Smooth muscle cell (in vitro differentiated cells): ENCODE measurements at regions not wholly inside any gene's neighbourhood (a gene's known extent, or its start where the extent isn't known, plus 50 kb on each side); places are given as distances from the start of the nearest gene placed in this dataset.

ENCODE experiments used
- DNase-seq: peaks from one replicate; lab custom pipeline; 2025; ENCODE audit not compliant: unreplicated experiment; lab: John Stamatoyannopoulos, UW
- H2AFZ ChIP-seq: fragments of 200-600 bp; sonication (generic); 2 replicates; pipeline ENCODE4 v1.6.0; 2016; ENCODE audit warnings: antibody characterized with exemption, low read depth, mild to moderate bottlenecking
- H3F3A ChIP-seq: fragments of 200-600 bp; sonication (generic); 2 replicates; pipeline ENCODE4 v1.6.0; 2017; ENCODE audit warnings: antibody characterized with exemption, low read depth
- H3K27ac ChIP-seq: fragments of 200-600 bp; sonication (generic); 2 replicates; pipeline ENCODE4 v1.5.1; 2016; ENCODE audit warnings: low read depth, mild to moderate bottlenecking
- H3K27me3 ChIP-seq: fragments of 200-600 bp; sonication (generic); 2 replicates; pipeline ENCODE4 v1.6.1; 2016; ENCODE audit warnings: low read depth, mild to moderate bottlenecking
- H3K36me3 ChIP-seq: fragments of 200-600 bp; sonication (generic); 2 replicates; pipeline ENCODE4 v1.5.1; 2016; ENCODE audit warnings: low read depth
- H3K4me1 ChIP-seq: fragments of 200-600 bp; sonication (generic); 2 replicates; pipeline ENCODE4 v1.5.1; 2016; ENCODE audit warnings: low read depth
- H3K4me2 ChIP-seq: fragments of 200-600 bp; sonication (generic); 2 replicates; pipeline ENCODE4 v1.6.0; 2016; ENCODE audit warnings: mild to moderate bottlenecking
- H3K4me3 ChIP-seq: fragments of 200-600 bp; sonication (generic); 2 replicates; pipeline ENCODE4 v1.5.1; 2016; ENCODE audit warnings: mild to moderate bottlenecking
- H3K79me2 ChIP-seq: fragments of 200-600 bp; sonication (generic); 2 replicates; pipeline ENCODE4 v1.6.0; 2016; ENCODE audit warnings: low read depth, mild to moderate bottlenecking
- H3K9ac ChIP-seq: fragments of 200-600 bp; sonication (generic); 2 replicates; pipeline ENCODE4 v1.6.0; 2016; ENCODE audit warnings: low read depth
- H3K9me3 ChIP-seq: fragments of 200-600 bp; sonication (generic); replicated peaks from 2 replicates; pipeline ENCODE4 v1.5.1; 2016; ENCODE audit warnings: low read depth
- H4K20me1 ChIP-seq: fragments of 200-600 bp; sonication (generic); 2 replicates; pipeline ENCODE4 v1.6.0; 2016; ENCODE audit warnings: low read depth
- CTCF ChIP-seq: fragments of 200-600 bp; sonication (generic); IDR thresholded peaks from 2 replicates; pipeline ENCODE4 v1.5.1; 2017; ENCODE audit warnings: borderline replicate concordance, mild to moderate bottlenecking, antibody characterized with exemption; ENCODE audit not compliant: insufficient read depth, poor library complexity, severe bottlenecking
- WGBS: methylation state at CpG from one replicate; pipeline ENCODE4 v1.1.7; 2016; ENCODE audit warnings: low lambda C conversion rate; 5-methylcytosine and 5-hydroxymethylcytosine counted together

- H3K27me3 ChIP-seq, result no peaks in the 10 kb centered on the region
- H3F3A ChIP-seq, result no peaks in the 10 kb centered on the region
- no peak for TF ChIP-seq CTCF
- no peak overlapping the region for H2AFZ ChIP-seq
- no peak overlapping the region for H3K27ac ChIP-seq
- 56% methylated on average over 2 of the region's 2 CpGs for WGBS
- H3K4me3 ChIP-seq, result no peak overlapping the region
- no peaks in the 10 kb centered on the region for H3K9me3 ChIP-seq
- no peak overlapping the region for H3K4me2 ChIP-seq
- H3K79me2 ChIP-seq, result no peaks in the 10 kb centered on the region
- H3K36me3 ChIP-seq, result no peaks in the 10 kb centered on the region
- H3K4me1 ChIP-seq, result peaks cover 18% of the 10 kb centered on the region
- no peak for DNase-seq
- H4K20me1 ChIP-seq, result no peaks in the 10 kb centered on the region
- H3K9ac ChIP-seq, result no peak overlapping the region
Measured at GRCh38 chrX:20664131-20664530, 397.4 kb upstream of the RPS6KA3 start.

DNA sequence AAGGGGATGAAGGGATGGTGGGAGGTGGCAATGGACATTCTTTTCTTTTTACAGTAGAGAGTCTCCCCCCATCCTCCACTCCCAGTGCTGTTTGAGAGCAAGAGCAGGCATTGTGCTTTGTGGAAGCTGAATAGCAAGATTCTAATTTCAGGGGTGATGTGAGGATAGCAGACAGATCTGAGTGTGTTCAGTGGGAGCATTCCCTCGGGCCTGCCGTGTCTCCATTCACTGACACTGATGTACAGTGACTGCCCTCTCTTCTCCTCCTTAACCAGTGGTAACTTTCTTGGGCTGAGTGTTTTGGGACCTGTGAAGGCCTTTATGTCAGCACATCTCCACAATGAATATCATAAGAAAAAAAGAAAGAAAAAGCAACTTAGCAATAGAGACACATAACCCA is 396.6 kb upstream of the RPS6KA3 start:
- no peak overlapping the region for H2AFZ ChIP-seq
- no peak overlapping the region for H3K4me2 ChIP-seq
- TF ChIP-seq CTCF, result no peak
- H3K27me3 ChIP-seq, result no peaks in the 10 kb centered on the region
- no peaks in the 10 kb centered on the region for H3K9me3 ChIP-seq
- H3K36me3 ChIP-seq, result no peaks in the 10 kb centered on the region
- H3F3A ChIP-seq, result no peaks in the 10 kb centered on the region
- H3K4me1 ChIP-seq, result peaks cover 18% of the 10 kb centered on the region
- H4K20me1 ChIP-seq, result no peaks in the 10 kb centered on the region
- no peak overlapping the region for H3K27ac ChIP-seq
- H3K79me2 ChIP-seq, result no peaks in the 10 kb centered on the region
- no peak overlapping the region for H3K4me3 ChIP-seq
- no peak overlapping the region for H3K9ac ChIP-seq
- 75% methylated on average over 2 of the region's 2 CpGs for WGBS
- no peak for DNase-seq

DNA sequence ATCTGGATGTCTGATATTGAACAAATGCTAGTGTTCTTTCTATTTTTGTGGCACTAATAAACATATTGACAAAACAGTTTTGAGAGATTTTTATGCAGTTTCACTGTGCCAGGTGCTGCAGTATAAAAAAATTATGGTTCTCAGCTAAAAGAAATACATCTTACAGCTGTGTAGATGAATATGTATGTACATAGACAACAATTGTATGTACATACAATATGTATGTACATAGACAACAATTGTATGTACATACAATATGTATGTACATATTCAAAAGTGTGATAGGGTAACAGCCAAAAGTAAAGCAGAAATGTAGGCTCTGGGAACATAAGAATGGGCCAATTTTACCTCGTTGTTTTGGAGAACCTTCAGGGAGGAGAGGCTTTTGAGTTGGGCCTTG is 390.0 kb upstream of the RPS6KA3 start:
- no peak overlapping the region for H3K4me3 ChIP-seq
- H3K4me2 ChIP-seq, result no peak overlapping the region
- H3K9ac ChIP-seq, result no peak overlapping the region
- H3K79me2 ChIP-seq, result no peaks in the 10 kb centered on the region
- H3F3A ChIP-seq, result no peaks in the 10 kb centered on the region
- H3K4me1 ChIP-seq, result no peaks in the 10 kb centered on the region
- H3K9me3 ChIP-seq, result peaks cover 3% of the 10 kb centered on the region
- no peaks in the 10 kb centered on the region for H3K36me3 ChIP-seq
- H2AFZ ChIP-seq, result no peak overlapping the region
- H3K27ac ChIP-seq, result no peak overlapping the region
- no peaks in the 10 kb centered on the region for H4K20me1 ChIP-seq
- no peak for TF ChIP-seq CTCF
- WGBS, result 73% methylated on average over 1 of the region's 1 CpG
- DNase-seq, result no peak
- H3K27me3 ChIP-seq, result no peaks in the 10 kb centered on the region

GRCh38 chrX:20654596-20655106 is 387.9 kb upstream of the RPS6KA3 start:
- no peak overlapping the region for H3K9ac ChIP-seq
- WGBS, result 59% methylated on average over 1 of the region's 1 CpG
- TF ChIP-seq CTCF, result no peak

More at GRCh38 chrX:20654596-20655106, 387.9 kb upstream of the RPS6KA3 start:
- no peak for DNase-seq
- Histone ChIP-seq H3K27ac (no peak overlapping the region), H3K27me3 (no peaks in the 10 kb centered on the region), H3F3A (no peaks in the 10 kb centered on the region), H3K79me2 (no peaks in the 10 kb centered on the region), H3K36me3 (no peaks in the 10 kb centered on the region), H3K4me2 (no peak overlapping the region), H4K20me1 (no peaks in the 10 kb centered on the region), H3K4me1 (no peaks in the 10 kb centered on the region), H3K4me3 (no peak overlapping the region), H2AFZ (no peak overlapping the region), H3K9me3 (peaks cover 3% of the 10 kb centered on the region)
